ENCODE measurements at regions not wholly inside any gene's neighbourhood (a gene's known extent, or its start where the extent isn't known, plus 50 kb on each side); places are given as distances from the start of the nearest gene placed in this dataset.

GRCh38 chr2:128710242-128710641, 391.6 kb upstream of the HS6ST1 start:
- ChIA-PET CTCF (no interaction called here), POLR2A (ENCODE audit: low non-redundant PET) (no interaction called here)
- H3K4me1 ChIP-seq (ENCODE audit: insufficient read depth, low read length, poor library complexity, severe bottlenecking), result no peaks in the 10 kb centered on the region
- H3K27ac ChIP-seq (ENCODE audit: low read depth, low read length, poor library complexity, severe bottlenecking), result no peak overlapping the region
- no peaks in the 10 kb centered on the region for H3K36me3 ChIP-seq (ENCODE audit: insufficient read depth, low read length, poor library complexity, severe bottlenecking)
- H3K27me3 ChIP-seq (replicated peaks; ENCODE audit: insufficient read depth, low read depth, low read length, poor library complexity), result no peaks in the 10 kb centered on the region
- H3K9me3 ChIP-seq (ENCODE audit: low read depth, low read length, poor library complexity, severe bottlenecking), result peaks cover 14% of the 10 kb centered on the region
- DNase-seq (ENCODE audit: low spot score), result no peak
- no TSS peak for BruUV-seq (replicated peaks)
- intact Hi-C loops (cut with micrococcal nuclease; ENCODE audit: unreplicated experiment), result no loop called here
- no peak overlapping the region for H3K4me3 ChIP-seq (ENCODE audit: low read depth, low read length, poor library complexity, severe bottlenecking)
- TF ChIP-seq CTCF (conservative IDR thresholded peaks at IDR 0.05; ENCODE audit: low read depth, low read length) (no peak), EZH2 (IDR thresholded peaks at IDR 0.05; ENCODE audit: borderline replicate concordance, low read depth, low read length, poor library complexity, severe bottlenecking) (no peak)

- Histone ChIP-seq H3K27ac (ENCODE audit: low read depth, low read length, poor library complexity, severe bottlenecking) (no peak overlapping the region), H3K27me3 (replicated peaks; ENCODE audit: insufficient read depth, low read depth, low read length, poor library complexity) (no peaks in the 10 kb centered on the region), H3K9me3 (ENCODE audit: low read depth, low read length, poor library complexity, severe bottlenecking) (peaks cover 14% of the 10 kb centered on the region), H3K4me1 (ENCODE audit: insufficient read depth, low read length, poor library complexity, severe bottlenecking) (no peaks in the 10 kb centered on the region), H3K36me3 (ENCODE audit: insufficient read depth, low read length, poor library complexity, severe bottlenecking) (no peaks in the 10 kb centered on the region), H3K4me3 (ENCODE audit: low read depth, low read length, poor library complexity, severe bottlenecking) (no peak overlapping the region)
- CTCF ChIA-PET, result no interaction called here
- POLR2A ChIA-PET (ENCODE audit: low non-redundant PET), result no interaction called here
- DNase-seq (ENCODE audit: low spot score), result peak; percentile 33
- BruUV-seq (replicated peaks), result no TSS peak
- intact Hi-C loops (cut with micrococcal nuclease; ENCODE audit: unreplicated experiment), result no loop called here
- TF ChIP-seq CTCF (conservative IDR thresholded peaks at IDR 0.05; ENCODE audit: low read depth, low read length) (no peak), EZH2 (IDR thresholded peaks at IDR 0.05; ENCODE audit: borderline replicate concordance, low read depth, low read length, poor library complexity, severe bottlenecking) (no peak)
Measured at GRCh38 chr2:128710729-128711128, 392.1 kb upstream of the HS6ST1 start.

- H3K27ac ChIP-seq (ENCODE audit: low read depth, low read length, poor library complexity, severe bottlenecking), result no peak overlapping the region
- H3K4me3 ChIP-seq (ENCODE audit: low read depth, low read length, poor library complexity, severe bottlenecking), result no peak overlapping the region
Measured at GRCh38 chr2:128714285-128714684, 395.6 kb upstream of the HS6ST1 start.

More at GRCh38 chr2:128714285-128714684, 395.6 kb upstream of the HS6ST1 start:
- no peak for DNase-seq (ENCODE audit: low spot score)
- H3K9me3 ChIP-seq (ENCODE audit: low read depth, low read length, poor library complexity, severe bottlenecking), result no peaks in the 10 kb centered on the region
- no peaks in the 10 kb centered on the region for H3K36me3 ChIP-seq (ENCODE audit: insufficient read depth, low read length, poor library complexity, severe bottlenecking)
- intact Hi-C loops (cut with micrococcal nuclease; ENCODE audit: unreplicated experiment), result no loop called here
- CTCF ChIA-PET, result no interaction called here
- TF ChIP-seq EZH2 (IDR thresholded peaks at IDR 0.05; ENCODE audit: borderline replicate concordance, low read depth, low read length, poor library complexity, severe bottlenecking), result no peak
- TF ChIP-seq CTCF (conservative IDR thresholded peaks at IDR 0.05; ENCODE audit: low read depth, low read length), result no peak
- POLR2A ChIA-PET (ENCODE audit: low non-redundant PET), result no interaction called here
- no peaks in the 10 kb centered on the region for H3K27me3 ChIP-seq (replicated peaks; ENCODE audit: insufficient read depth, low read depth, low read length, poor library complexity)
- H3K4me1 ChIP-seq (ENCODE audit: insufficient read depth, low read length, poor library complexity, severe bottlenecking), result no peaks in the 10 kb centered on the region
- no TSS peak for BruUV-seq (replicated peaks)

Measured in A673 (cell line).